ENCODE measurements at regions not wholly inside any gene's neighbourhood (a gene's known extent, or its start where the extent isn't known, plus 50 kb on each side); places are given as distances from the start of the nearest gene placed in this dataset.
A peak's percentile ranks its signal among the peaks of the same experiment; 100 is the strongest.

DNA sequence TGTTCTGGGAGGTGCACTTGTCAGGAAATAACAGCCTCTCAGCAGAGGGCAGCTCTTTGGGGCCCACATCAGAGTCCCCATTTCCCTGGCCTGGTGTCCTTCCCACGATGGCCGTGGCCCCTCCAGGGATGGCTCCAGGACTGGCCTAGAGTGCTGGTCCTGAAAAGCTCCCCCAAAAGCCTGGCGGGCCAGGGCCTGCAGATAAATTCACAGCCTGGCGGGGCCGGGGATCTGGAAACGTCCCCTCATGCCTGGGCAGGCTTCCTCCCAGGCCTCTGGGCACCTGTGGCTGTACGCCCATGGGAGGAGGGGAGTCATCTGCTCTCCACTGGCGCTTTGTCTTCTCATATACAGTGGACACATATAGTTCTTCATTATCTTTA lies 52.6 kb upstream of the HS6ST1 start:
- 98 to 100% methylated on average over 4 to 8 of the region's 8 CpGs for WGBS, 2 donors
- Histone ChIP-seq H3K4me1 (peaks cover 20 to 40% of the 10 kb centered on the region in 2 donors), H3K4me3 (replicated peaks in 1 of 3) (no peak overlapping the region), H3K27me3 (no peaks in the 10 kb centered on the region), H3K27ac (no peak overlapping the region), H3K9me3 (no peaks in the 10 kb centered on the region), H3K36me3 (no peaks in the 10 kb centered on the region)
- no peak for DNase-seq
- intact Hi-C loops (cut with DNase I): no loop called here
- TF ChIP-seq, protein P1, sequence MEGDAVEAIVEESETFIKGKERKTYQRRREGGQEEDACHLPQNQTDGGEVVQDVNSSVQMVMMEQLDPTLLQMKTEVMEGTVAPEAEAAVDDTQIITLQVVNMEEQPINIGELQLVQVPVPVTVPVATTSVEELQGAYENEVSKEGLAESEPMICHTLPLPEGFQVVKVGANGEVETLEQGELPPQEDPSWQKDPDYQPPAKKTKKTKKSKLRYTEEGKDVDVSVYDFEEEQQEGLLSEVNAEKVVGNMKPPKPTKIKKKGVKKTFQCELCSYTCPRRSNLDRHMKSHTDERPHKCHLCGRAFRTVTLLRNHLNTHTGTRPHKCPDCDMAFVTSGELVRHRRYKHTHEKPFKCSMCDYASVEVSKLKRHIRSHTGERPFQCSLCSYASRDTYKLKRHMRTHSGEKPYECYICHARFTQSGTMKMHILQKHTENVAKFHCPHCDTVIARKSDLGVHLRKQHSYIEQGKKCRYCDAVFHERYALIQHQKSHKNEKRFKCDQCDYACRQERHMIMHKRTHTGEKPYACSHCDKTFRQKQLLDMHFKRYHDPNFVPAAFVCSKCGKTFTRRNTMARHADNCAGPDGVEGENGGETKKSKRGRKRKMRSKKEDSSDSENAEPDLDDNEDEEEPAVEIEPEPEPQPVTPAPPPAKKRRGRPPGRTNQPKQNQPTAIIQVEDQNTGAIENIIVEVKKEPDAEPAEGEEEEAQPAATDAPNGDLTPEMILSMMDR (IDR thresholded peaks at IDR 0.05): no peak
- TF ChIP-seq POLR2A (IDR thresholded peaks at IDR 0.05): no peak

- Histone ChIP-seq H3K36me3 (no peaks in the 10 kb centered on the region), H3K4me3 (replicated peaks in 1 of 3) (no peak overlapping the region), H3K9me3 (no peaks in the 10 kb centered on the region), H3K4me1 (peaks cover 14 to 34% of the 10 kb centered on the region in 2 donors), H3K27ac (no peak overlapping the region), H3K27me3 (no peaks in the 10 kb centered on the region)
- WGBS, 2 donors: 93 to 95% methylated on average over 11 of the region's 11 CpGs
- DNase-seq: no peak
- TF ChIP-seq POLR2A (IDR thresholded peaks at IDR 0.05): no peak
- TF ChIP-seq, protein P1 (IDR thresholded peaks at IDR 0.05): no peak
- intact Hi-C loops (cut with DNase I): no loop called here
Measured at GRCh38 chr2:128371648-128372345, 53.1 kb upstream of the HS6ST1 start.

- TF ChIP-seq POLR2A (IDR thresholded peaks at IDR 0.05): no peak
- H3K4me1 ChIP-seq: peaks cover 10 to 32% of the 10 kb centered on the region in 2 donors
- no peak overlapping the region for H3K4me3 ChIP-seq (replicated peaks in 1 of 3)
- peak in 1 of 2 donors; percentile 2 for DNase-seq
- H3K36me3 ChIP-seq: no peaks in the 10 kb centered on the region
- H3K27ac ChIP-seq: no peak overlapping the region
- H3K27me3 ChIP-seq: no peaks in the 10 kb centered on the region
- intact Hi-C loops (cut with DNase I): no loop called here
- WGBS, 2 donors: 91 to 92% methylated on average over 18 to 23 of the region's 24 CpGs
- no peaks in the 10 kb centered on the region for H3K9me3 ChIP-seq
Measured at GRCh38 chr2:128372621-128373341, 54.1 kb upstream of the HS6ST1 start.

GRCh38 chr2:128373451-128374000 lies 54.9 kb upstream of the HS6ST1 start:
- TF ChIP-seq POLR2A (IDR thresholded peaks at IDR 0.05): no peak
- TF ChIP-seq, protein P1 (IDR thresholded peaks at IDR 0.05): no peak
- Histone ChIP-seq H3K4me3 (replicated peaks in 1 of 3) (no peak overlapping the region), H3K36me3 (no peaks in the 10 kb centered on the region), H3K4me1 (peaks cover 12 to 38% of the 10 kb centered on the region in 2 donors), H3K27ac (peak overlapping the region; percentile 45 to 74 (median 65)), H3K27me3 (no peaks in the 10 kb centered on the region), H3K9me3 (no peaks in the 10 kb centered on the region)
- DNase-seq: peak in 1 of 2 donors; percentile 1
- WGBS, 2 donors: 86 to 92% methylated on average over 10 of the region's 10 CpGs
- intact Hi-C loops (cut with DNase I): no loop called here

DNA sequence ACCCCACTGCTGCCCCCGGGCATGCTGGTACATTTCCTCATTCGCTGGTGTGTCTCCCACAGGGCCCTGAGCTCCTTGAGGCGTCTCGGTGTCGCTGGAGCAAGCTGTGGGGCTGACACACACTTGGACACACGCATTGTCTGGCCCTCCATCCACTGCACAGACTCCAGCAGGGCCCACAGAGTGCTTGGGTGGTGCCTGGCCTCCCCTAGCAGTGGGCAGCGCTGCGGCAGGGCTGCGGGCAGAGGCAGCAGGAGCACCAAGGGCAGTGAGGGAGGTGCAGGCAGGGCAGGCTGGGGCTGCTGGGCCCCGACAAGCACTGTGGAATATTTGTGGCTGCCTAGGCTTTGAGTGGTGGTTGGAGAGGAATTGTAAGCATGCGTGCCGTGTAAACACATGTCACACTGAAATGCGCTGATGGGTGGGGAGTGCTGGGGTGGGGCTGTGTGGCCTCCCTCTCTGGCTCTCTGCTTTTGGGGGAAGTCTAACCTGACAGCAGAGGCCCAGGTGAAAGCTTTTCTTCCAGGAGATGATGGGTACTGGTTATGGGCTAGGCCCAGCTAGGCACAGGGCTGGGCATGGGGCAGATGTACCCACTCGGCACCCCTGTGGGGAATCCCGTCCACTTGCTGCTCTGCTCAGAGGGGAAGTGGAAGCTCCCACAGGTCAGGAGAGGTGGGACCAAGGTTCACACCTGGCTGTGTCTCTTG lies 55.5 kb upstream of the HS6ST1 start:
- Histone ChIP-seq H3K27me3 (no peaks in the 10 kb centered on the region), H3K27ac (peak overlapping the region; percentile 45 to 74 (median 65)), H3K4me3 (replicated peaks in 1 of 3) (no peak overlapping the region), H3K4me1 (peaks cover 18 to 44% of the 10 kb centered on the region in 2 donors), H3K9me3 (no peaks in the 10 kb centered on the region), H3K36me3 (no peaks in the 10 kb centered on the region)
- intact Hi-C loops (cut with DNase I): no loop called here
- peak; percentile 75 to 78 for DNase-seq
- 67 to 70% methylated on average over 8 to 15 of the region's 15 CpGs for WGBS, 2 donors
- TF ChIP-seq, protein P1 (IDR thresholded peaks at IDR 0.05): no peak
- TF ChIP-seq POLR2A (IDR thresholded peaks at IDR 0.05): peak in 1 of 2 donors; percentile 40

Data from thyroid gland (tissue), 4 donors.